Astrocyte of the spinal cord (primary cell): ENCODE measurements at regions not wholly inside any gene's neighbourhood (a gene's known extent, or its start where the extent isn't known, plus 50 kb on each side); places are given as distances from the start of the nearest gene placed in this dataset.

Experiments used
- DNase-seq: peaks from one replicate; pipeline ENCODE4 v3.0.0; 2011; ENCODE audit warnings: low read depth, low spot score
- H3K4me3 ChIP-seq: 2 replicates; pipeline ENCODE4 v1.5.1; 2011; ENCODE audit warnings: low read depth, mild to moderate bottlenecking, low read length, moderate library complexity
- CTCF ChIP-seq: IDR thresholded peaks from 2 replicates; pipeline ENCODE4 v1.5.1; 2012; ENCODE audit warnings: low read depth, mild to moderate bottlenecking, low read length, inconsistent platforms
- in situ Hi-C: cut with HindIII; loops from 2 replicates; pipeline ENCODE4 v1.10.0; 2017; ENCODE audit warnings: low sequenced_read_pairs

- in situ Hi-C loops, result no loop called here
- no peak for DNase-seq
- no peak for TF ChIP-seq CTCF
Observed at GRCh38 chr3:127410678-127411077, 122.8 kb upstream of the PRR20G start.

GRCh38 chr3:127410137-127410488 lies 122.3 kb upstream of the PRR20G start:
- in situ Hi-C loops, result no loop called here
- no peak for TF ChIP-seq CTCF
- no peak overlapping the region for H3K4me3 ChIP-seq
- no peak for DNase-seq

More at GRCh38 chr3:127410678-127411077, 122.8 kb upstream of the PRR20G start:
- H3K4me3 ChIP-seq, result no peak overlapping the region

GRCh38 chr3:127409421-127410136 lies 121.7 kb upstream of the PRR20G start:
- in situ Hi-C loops, result no loop called here
- DNase-seq, result no peak
- no peak overlapping the region for H3K4me3 ChIP-seq
- no peak for TF ChIP-seq CTCF

- in situ Hi-C loops, result no loop called here
- TF ChIP-seq CTCF, result no peak
- DNase-seq, result no peak
Observed at GRCh38 chr3:127408684-127409420, 121.0 kb upstream of the PRR20G start.

GRCh38 chr3:127408022-127408683 lies 120.3 kb upstream of the PRR20G start:
- no peak for TF ChIP-seq CTCF

More at GRCh38 chr3:127408684-127409420, 121.0 kb upstream of the PRR20G start:
- no peak overlapping the region for H3K4me3 ChIP-seq

GRCh38 chr3:127407026-127407939 lies 119.4 kb upstream of the PRR20G start:
- in situ Hi-C loops, result no loop called here
- no peak for TF ChIP-seq CTCF
- H3K4me3 ChIP-seq, result no peak overlapping the region
- no peak for DNase-seq

More at GRCh38 chr3:127408022-127408683, 120.3 kb upstream of the PRR20G start:
- in situ Hi-C loops, result no loop called here
- DNase-seq, result no peak
- H3K4me3 ChIP-seq, result no peak overlapping the region
